K562 (cell line): ENCODE measurements at regions not wholly inside any gene's neighbourhood (a gene's known extent, or its start where the extent isn't known, plus 50 kb on each side); places are given as distances from the start of the nearest gene placed in this dataset.

Experiments
- ATAC-seq: fragments of 200-7000 bp; cut with Tn5 transposase; 3 replicates; pipeline ENCODE4 v1.9.1; 2020; ENCODE audit warnings: moderate library complexity
- BruUV-seq: library from RNA; stranded (reverse); fragments of 400-500 nt; replicated peaks from 2 replicates; lab custom pipeline; 2021; lab: Mats Ljungman, UMichigan
- CTCF ChIA-PET: fragments of 300-600 bp; formaldehyde crosslinking; extraction: SDS; loops from one replicate; lab custom pipeline; 2021; ENCODE audit warnings: low intra/inter-chr PET ratio; lab: Yijun Ruan, JAX
- POLR2A ChIA-PET: fragments of 300-600, 350-650 bp; sonication (Branson Sonifier 250); formaldehyde crosslinking; extraction: SDS; loops from one replicate; lab custom pipeline; 2021; ENCODE audit warnings: antibody characterized with exemption, inconsistent platforms; lab: Yijun Ruan, JAX
- DNase-seq, 4 experiments: peaks; one replicate each; pipeline versions ENCODE4 v3.0.0 to v3.0.0-alpha.2; 2011 to 2018; ENCODE audit warnings: low spot score in 3 of 4, mixed read lengths in 3 of 4; ENCODE audit errors: extremely low read depth in 1 of 4
- FAIRE-seq: peaks from 2 replicates; lab custom pipeline; 2011; peaks lifted over from hg19 to GRCh38; lab: Jason Lieb, UNC
- H2AFZ ChIP-seq: 2 replicates; pipeline ENCODE4 v1.6.0; 2011; ENCODE audit warnings: low read depth, low read length, control low read depth, inconsistent platforms
- H3K27ac ChIP-seq: fragments of 200-600 bp; 3 replicates; pipeline ENCODE4 v1.8.0; 2011; ENCODE audit warnings: low read depth, mild to moderate bottlenecking, control low read depth, inconsistent platforms, low read length, moderate library complexity, mixed read lengths; ENCODE audit errors: extremely low read depth
- H3K27me3 ChIP-seq, 2 experiments: fragments of 300-600 bp in 1 of 2; 2 replicates in 1 of 2; 3 replicates in 1 of 2; pipeline versions ENCODE4 v1.6.0 to v1.8.0; 2011; ENCODE audit warnings: inconsistent platforms in 2 of 2, low read length in 2 of 2, mild to moderate bottlenecking in 1 of 2, mixed read lengths in 1 of 2, moderate library complexity in 1 of 2; ENCODE audit not compliant: control insufficient read depth in 2 of 2, insufficient read depth in 2 of 2
- H3K36me3 ChIP-seq: fragments of 300-600 bp; 3 replicates; pipeline ENCODE4 v1.8.0; 2011; ENCODE audit warnings: mild to moderate bottlenecking, low read length, inconsistent platforms; ENCODE audit not compliant: control insufficient read depth, insufficient read depth
- H3K4me1 ChIP-seq, 2 experiments: fragments of 200-600 bp in 1 of 2; replicated peaks in 1 of 2; 2 replicates in 1 of 2; 3 replicates in 1 of 2; pipeline versions ENCODE4 v1.5.1 to v1.8.0; 2011; ENCODE audit warnings: inconsistent platforms in 2 of 2, low read length in 2 of 2, mild to moderate bottlenecking in 1 of 2, mixed read lengths in 1 of 2, moderate library complexity in 1 of 2; ENCODE audit not compliant: control insufficient read depth in 2 of 2, insufficient read depth in 2 of 2
- H3K4me2 ChIP-seq: 2 replicates; pipeline ENCODE4 v1.6.1; 2011; ENCODE audit warnings: low read length, control low read depth, inconsistent platforms, mixed read lengths; ENCODE audit not compliant: insufficient read depth
- H3K4me3 ChIP-seq: fragments of 200-600 bp; sonication (generic), shearing (Covaris generic); 2 replicates; pipeline ENCODE4 v1.5.1; 2016; ENCODE audit warnings: control low read depth, inconsistent platforms
- H3K79me2 ChIP-seq: fragments of 200-600 bp; 3 replicates; pipeline ENCODE4 v1.8.0; 2011; ENCODE audit warnings: low read length, inconsistent platforms; ENCODE audit not compliant: control insufficient read depth, insufficient read depth
- H3K9ac ChIP-seq, 2 experiments: 2 replicates each; pipeline versions ENCODE4 v1.6.0 to v1.6.1; 2011; ENCODE audit warnings: low read depth in 2 of 2, low read length in 2 of 2, control low read depth in 1 of 2, inconsistent platforms in 1 of 2, mild to moderate bottlenecking in 1 of 2, mixed read lengths in 1 of 2; ENCODE audit not compliant: insufficient read depth in 1 of 2
- H3K9me1 ChIP-seq: one replicate; pipeline ENCODE4 v1.6.0; 2011; ENCODE audit warnings: inconsistent platforms, mild to moderate bottlenecking, low read length, moderate library complexity; ENCODE audit not compliant: control insufficient read depth, insufficient read depth
- H3K9me3 ChIP-seq: replicated peaks from 2 replicates; pipeline ENCODE4 v1.5.1; 2011; ENCODE audit warnings: low read depth, low read length, inconsistent platforms; ENCODE audit not compliant: control insufficient read depth, insufficient read depth
- H4K20me1 ChIP-seq: replicated peaks from 2 replicates; pipeline ENCODE4 v1.6.1; 2011; ENCODE audit warnings: low read length, inconsistent platforms, mixed read lengths; ENCODE audit not compliant: control insufficient read depth, insufficient read depth
- BACH1 ChIP-seq: fragments of 200-800 bp; sonication (Bioruptor generic); IDR thresholded peaks from 2 replicates; pipeline ENCODE4 v1.6.1; 2016; ENCODE audit warnings: missing genetic modification characterization, missing compliant biosample characterization
- BMI1 ChIP-seq: fragments of 150-350 bp; IDR thresholded peaks from 2 replicates; pipeline ENCODE4 v1.6.1; 2014; ENCODE audit warnings: low read length
- CHD2 ChIP-seq: IDR thresholded peaks from 2 replicates; pipeline ENCODE4 v1.6.1; 2011; ENCODE audit warnings: low read depth, low read length
- FUS ChIP-seq: fragments of 200-400 bp; formaldehyde crosslinking; optimal IDR thresholded peaks from 2 replicates; pipeline ENCODE3; 2017; ENCODE audit warnings: low read depth, low read length
- HNRNPK ChIP-seq: fragments of 200-400 bp; formaldehyde crosslinking; IDR thresholded peaks from one replicate; pipeline ENCODE4 v1.6.1; 2018; ENCODE audit warnings: mild to moderate bottlenecking, low read depth, low read length; ENCODE audit not compliant: poor library complexity, severe bottlenecking
- NFE2 ChIP-seq: IDR thresholded peaks from 2 replicates; pipeline ENCODE4 v1.6.1; 2014; ENCODE audit warnings: antibody characterized with exemption, low read depth
- NFIX ChIP-seq: fragments of 250-450 bp; sonication (Bioruptor Pico); IDR thresholded peaks from 2 replicates; pipeline ENCODE4 v1.4.0; 2020; ENCODE audit warnings: low read depth, mild to moderate bottlenecking, moderate library complexity
- NFYB ChIP-seq: IDR thresholded peaks from 2 replicates; pipeline ENCODE4 v1.6.1; 2011; ENCODE audit warnings: mild to moderate bottlenecking, moderate library complexity; ENCODE audit not compliant: insufficient read length; ENCODE audit errors: extremely low read depth
- NR2C1 ChIP-seq, 2 experiments: fragments of 450-650 bp; IDR thresholded peaks; 2 replicates each; pipeline ENCODE4 v1.6.1; 2017; ENCODE audit warnings: mild to moderate bottlenecking in 2 of 2, antibody characterized with exemption in 1 of 2, inconsistent platforms in 1 of 2, missing compliant biosample characterization in 1 of 2, missing genetic modification characterization in 1 of 2
- SMARCA5 ChIP-seq: fragments of 450-650 bp; IDR thresholded peaks from 2 replicates; pipeline ENCODE4 v1.6.1; 2016
- TAF9B ChIP-seq: fragments of 450-650 bp; IDR thresholded peaks from 2 replicates; pipeline ENCODE4 v1.6.1; 2018; ENCODE audit warnings: mild to moderate bottlenecking; ENCODE audit not compliant: partially characterized antibody
- TAL1 ChIP-seq: fragments of 450-650 bp; IDR thresholded peaks from 2 replicates; pipeline ENCODE4 v1.6.1; 2016; ENCODE audit warnings: mild to moderate bottlenecking
- ZNF146 ChIP-seq: IDR thresholded peaks from one replicate; pipeline ENCODE4 v1.6.1; 2018; ENCODE audit warnings: missing compliant biosample characterization; ENCODE audit not compliant: unreplicated experiment
- ZNF212 ChIP-seq: fragments of 450-650 bp; formaldehyde crosslinking; IDR thresholded peaks from 2 replicates; pipeline ENCODE4 v1.4.0; 2020; ENCODE audit warnings: mild to moderate bottlenecking
- ZNF23 ChIP-seq: fragments of 250-450 bp; sonication (Bioruptor Pico); IDR thresholded peaks from 2 replicates; pipeline ENCODE4 v1.4.0; 2020; ENCODE audit warnings: mild to moderate bottlenecking
- ZNF280A ChIP-seq: fragments of 450-650 bp; IDR thresholded peaks from 2 replicates; pipeline ENCODE4 v1.6.1; 2018; ENCODE audit warnings: mild to moderate bottlenecking, low read depth; ENCODE audit not compliant: partially characterized antibody
- ZNF316 ChIP-seq: fragments of 450-650 bp; IDR thresholded peaks from 2 replicates; pipeline ENCODE4 v1.6.1; 2016
- WGBS: fragments of 100-300 bp; shearing (Covaris generic); methylation state at CpG from one replicate; pipeline ENCODE4 v1.1.6; 2016; ENCODE audit warnings: low coverage, mixed read lengths; ENCODE audit not compliant: insufficient coverage; ENCODE audit errors: missing lambda C conversion rate; 5-methylcytosine and 5-hydroxymethylcytosine counted together
- in situ Hi-C: fragments of 300-500 bp; cut with MboI; formaldehyde crosslinking; loops from 4 replicates; pipeline ENCODE4 v1.15.0; 2018; ENCODE audit warnings: inconsistent platforms, mixed read lengths
- intact Hi-C: fragments of 100-400 bp; cut with micrococcal nuclease; formaldehyde crosslinking; loops from 2 replicates; pipeline ENCODE4 v1.14.2; 2022
- TF ChIP-seq, protein P1 (sequence below): fragments of 450-650 bp; IDR thresholded peaks from 2 replicates; pipeline ENCODE4 v1.6.1; 2016; ENCODE audit warnings: low read depth, mild to moderate bottlenecking, moderate library complexity
- TF ChIP-seq, protein P2 (sequence below): sonication (generic); IDR thresholded peaks from 2 replicates; pipeline ENCODE4 v1.6.1; 2016

DNA sequence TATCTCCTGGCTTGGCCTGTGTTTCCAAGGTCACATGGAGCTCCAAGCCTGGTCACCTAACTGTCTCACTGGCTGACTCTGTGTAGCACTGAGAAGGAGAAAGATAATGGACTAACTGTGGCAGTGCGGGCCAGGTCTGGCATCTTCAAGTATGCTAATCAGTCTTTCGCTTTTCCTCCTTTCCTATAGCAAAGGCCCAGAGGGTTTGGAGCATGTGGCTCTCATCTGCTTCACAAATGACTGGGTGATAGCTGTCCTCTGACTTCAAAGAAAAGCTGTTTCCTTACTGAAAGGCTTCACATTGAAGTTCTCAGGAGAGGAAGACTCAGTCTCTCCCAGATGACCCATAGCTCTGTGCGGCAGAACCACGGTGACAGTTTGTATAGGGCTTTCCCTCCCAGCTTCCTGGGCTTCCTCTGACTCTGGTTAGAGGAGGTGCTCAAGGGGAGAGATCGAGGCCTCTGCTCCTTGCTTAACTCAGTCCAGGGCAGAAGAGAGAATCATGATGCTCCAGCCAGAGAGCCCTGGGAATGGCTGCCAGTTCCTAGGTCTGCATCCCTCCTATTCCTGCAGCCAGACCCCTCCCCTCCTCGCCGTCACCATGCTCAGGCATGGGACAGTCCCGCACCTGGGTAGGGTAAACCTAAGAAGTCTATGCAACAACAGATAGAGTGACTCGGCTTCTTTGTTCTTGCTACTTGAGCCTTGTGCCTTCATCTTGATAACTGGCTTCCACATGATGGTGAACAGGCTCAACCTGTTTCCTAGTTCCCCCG, 72.3 kb downstream of the CCDC71L start:
- Histone ChIP-seq H3K27me3 (no peaks in the 10 kb centered on the region), H2AFZ (peak overlapping the region; percentile 81), H3K9ac (peak overlapping the region; percentile 4 to 31; a peak in 2 of 4 replicates), H4K20me1 (no peaks in the 10 kb centered on the region), H3K27ac (peak overlapping the region; percentile 15; the same call in 1 of the 3 replicates), H3K9me1 (peaks cover 4% of the 10 kb centered on the region), H3K36me3 (no peaks in the 10 kb centered on the region), H3K9me3 (no peaks in the 10 kb centered on the region), H3K79me2 (no peaks in the 10 kb centered on the region), H3K4me2 (peak overlapping the region; percentile 39; the same call in 1 of the 2 replicates), H3K4me3 (no peak overlapping the region), H3K4me1 (peaks cover 11 to 62% of the 10 kb centered on the region in 2 experiments)
- peak in 3 of 4 experiments; percentile 45 to 67 (median 54) for DNase-seq
- intact Hi-C loops, result loop anchor here (5.0 kb wide), 2 partner anchors 46 to 69 kb away; no protein-coding TSS in a partner anchor
- in situ Hi-C loops, result no loop called here
- CTCF ChIA-PET, result no interaction called here
- ATAC-seq, result peak; percentile 63
- WGBS, result 48% methylated on average over 10 of the region's 10 CpGs
- BruUV-seq, result no TSS peak
- POLR2A ChIA-PET, result interaction anchor here (0.6 to 2.9 kb wide), 6 partner anchors 8 to 1503 kb away, joined by 3 to 20 read pairs (median 3); no protein-coding TSS in a partner anchor
- FAIRE-seq, result no peak
- TF ChIP-seq NFIX (CRISPR knock-in tag) (no peak), ZNF212 (CRISPR knock-in tag) (no peak), FUS (no peak), BMI1 (no peak), NFE2 (peak; percentile 86), ZNF316 (peak; percentile 1; the same call in 1 of the 2 replicates), SMARCA5 (no peak), TAF9B (no peak), ZNF280A (no peak), BACH1 (tag) (no peak), NFYB (no peak), HNRNPK (no peak), ZNF146 (no peak), ZNF23 (CRISPR knock-in tag) (no peak), NR2C1 (IDR thresholded peaks at IDR 0.05) (no peak), NR2C1 (tag; IDR thresholded peaks at IDR 0.05) (peak; percentile 34), CHD2 (no peak), TAL1 (no peak)
- TF ChIP-seq, protein P1, sequence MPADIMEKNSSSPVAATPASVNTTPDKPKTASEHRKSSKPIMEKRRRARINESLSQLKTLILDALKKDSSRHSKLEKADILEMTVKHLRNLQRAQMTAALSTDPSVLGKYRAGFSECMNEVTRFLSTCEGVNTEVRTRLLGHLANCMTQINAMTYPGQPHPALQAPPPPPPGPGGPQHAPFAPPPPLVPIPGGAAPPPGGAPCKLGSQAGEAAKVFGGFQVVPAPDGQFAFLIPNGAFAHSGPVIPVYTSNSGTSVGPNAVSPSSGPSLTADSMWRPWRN, result peak; percentile 62; the same call in 1 of the 2 replicates
- TF ChIP-seq, protein P2, sequence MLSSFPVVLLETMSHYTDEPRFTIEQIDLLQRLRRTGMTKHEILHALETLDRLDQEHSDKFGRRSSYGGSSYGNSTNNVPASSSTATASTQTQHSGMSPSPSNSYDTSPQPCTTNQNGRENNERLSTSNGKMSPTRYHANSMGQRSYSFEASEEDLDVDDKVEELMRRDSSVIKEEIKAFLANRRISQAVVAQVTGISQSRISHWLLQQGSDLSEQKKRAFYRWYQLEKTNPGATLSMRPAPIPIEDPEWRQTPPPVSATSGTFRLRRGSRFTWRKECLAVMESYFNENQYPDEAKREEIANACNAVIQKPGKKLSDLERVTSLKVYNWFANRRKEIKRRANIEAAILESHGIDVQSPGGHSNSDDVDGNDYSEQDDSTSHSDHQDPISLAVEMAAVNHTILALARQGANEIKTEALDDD, result peak; percentile 94
